ENCODE measurements at regions not wholly inside any gene's neighbourhood (a gene's known extent, or its start where the extent isn't known, plus 50 kb on each side); places are given as distances from the start of the nearest gene placed in this dataset.
"Not testable (repeated sequence)": the region's sequence is repeated elsewhere in the genome, so short reads cannot be mapped to it uniquely, and the experiment has no call there.

DNA sequence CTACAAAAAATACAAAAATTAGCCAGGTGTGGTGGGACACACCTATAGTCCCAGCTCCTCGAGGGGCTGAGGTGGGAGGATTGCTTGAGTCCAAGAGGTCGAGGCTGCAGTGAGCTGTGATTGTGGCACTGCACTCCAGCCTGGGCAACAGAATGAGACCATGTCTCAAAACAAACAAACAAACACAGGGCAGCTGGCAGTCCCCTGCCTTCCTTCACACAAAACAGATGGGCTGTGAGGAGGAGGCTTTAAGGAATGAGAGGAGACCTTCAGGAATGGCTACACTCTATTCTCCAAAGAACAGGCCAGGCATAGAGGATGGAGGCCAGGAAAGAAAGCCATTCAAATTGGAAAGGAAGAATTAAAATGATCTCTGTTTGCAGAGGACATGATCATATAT is 65.6 kb upstream of the MAML3 start:
- no peak for DNase-seq (ENCODE audit: low read depth in 4 of 4, low spot score in 2 of 4)

DNA sequence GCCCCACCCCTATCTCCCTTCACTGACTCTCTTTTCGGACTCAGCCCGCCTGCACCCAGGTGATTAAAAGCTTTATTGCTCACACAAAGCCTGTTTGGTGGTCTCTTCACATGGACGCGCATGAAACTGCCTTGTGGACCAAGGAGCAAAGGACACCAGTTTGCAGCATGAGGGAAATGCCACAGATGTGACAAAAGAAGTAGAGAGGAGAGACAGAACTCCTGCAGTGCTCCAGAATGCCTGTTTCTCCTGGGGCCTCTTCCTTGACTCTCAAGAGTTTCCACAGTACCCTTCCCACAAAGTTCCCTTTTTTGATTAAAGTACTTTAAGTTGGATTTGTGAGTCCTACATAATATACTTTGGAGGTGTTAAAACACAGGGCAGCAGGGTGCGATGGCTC is 65.1 kb upstream of the MAML3 start:
- not testable (repeated sequence) for DNase-seq (ENCODE audit: low read depth in 4 of 4, low spot score in 2 of 4)

DNA sequence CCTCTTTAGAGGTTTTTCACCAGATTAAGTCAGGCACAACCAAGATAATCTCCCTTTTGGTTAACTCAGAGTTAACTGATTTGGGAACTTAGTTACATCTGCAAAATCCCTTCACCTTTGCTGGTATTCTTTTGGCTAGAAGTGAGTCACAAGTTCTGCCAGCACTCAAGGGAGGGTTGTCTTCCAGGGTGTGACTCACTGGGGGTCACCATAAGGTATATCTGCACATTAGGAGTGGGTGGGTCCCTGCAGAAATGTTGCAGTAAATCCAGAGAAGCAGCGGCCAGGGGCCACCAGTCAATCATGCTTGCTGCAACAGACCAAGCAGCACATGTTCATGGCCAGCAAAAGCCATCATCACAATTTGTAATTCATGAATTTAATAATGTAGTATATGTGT is 59.8 kb upstream of the MAML3 start:
- no peak for DNase-seq (ENCODE audit: low read depth in 4 of 4, low spot score in 2 of 4)

DNA sequence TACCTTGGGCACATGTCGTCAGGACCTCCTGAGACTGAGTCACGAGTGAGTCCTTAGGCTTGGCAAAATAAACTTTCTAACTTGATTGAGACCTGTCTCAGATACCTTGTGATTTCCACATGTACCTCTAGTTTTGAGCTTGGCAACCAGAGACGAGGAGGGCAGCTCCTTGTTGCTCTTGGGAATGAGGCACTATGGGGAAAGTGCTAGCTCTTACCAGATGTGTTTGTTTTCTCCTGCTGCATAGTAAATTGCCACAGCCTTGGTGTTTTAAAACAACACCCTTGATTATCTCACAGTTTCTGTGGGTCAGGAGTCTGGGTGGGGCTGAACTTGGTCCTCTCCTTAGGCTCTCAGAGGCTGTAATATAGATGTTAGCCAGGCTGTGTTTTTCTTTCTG is 59.1 kb upstream of the MAML3 start:
- no peak for DNase-seq (ENCODE audit: low read depth in 4 of 4, low spot score in 2 of 4)

DNA sequence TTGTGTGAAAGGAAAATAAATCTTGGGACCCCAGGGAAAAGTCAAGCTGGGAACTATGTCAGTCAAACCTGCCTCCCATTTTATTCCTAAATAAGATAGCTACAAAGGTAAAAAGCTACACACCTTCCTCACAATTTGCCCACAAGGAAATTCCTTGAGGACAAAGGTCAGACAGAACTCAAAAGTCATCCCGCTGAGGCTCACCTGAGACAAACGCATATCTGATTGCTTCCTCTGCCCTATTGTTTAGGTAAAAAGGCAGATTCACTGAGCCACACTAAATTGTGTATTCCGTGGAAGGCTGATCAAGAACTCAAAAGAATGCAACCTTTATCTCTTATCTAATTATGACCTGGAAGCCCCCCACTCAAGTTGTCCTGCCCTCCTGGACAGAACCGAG is 58.7 kb upstream of the MAML3 start:
- no peak for DNase-seq (ENCODE audit: low read depth in 4 of 4, low spot score in 2 of 4)

DNA sequence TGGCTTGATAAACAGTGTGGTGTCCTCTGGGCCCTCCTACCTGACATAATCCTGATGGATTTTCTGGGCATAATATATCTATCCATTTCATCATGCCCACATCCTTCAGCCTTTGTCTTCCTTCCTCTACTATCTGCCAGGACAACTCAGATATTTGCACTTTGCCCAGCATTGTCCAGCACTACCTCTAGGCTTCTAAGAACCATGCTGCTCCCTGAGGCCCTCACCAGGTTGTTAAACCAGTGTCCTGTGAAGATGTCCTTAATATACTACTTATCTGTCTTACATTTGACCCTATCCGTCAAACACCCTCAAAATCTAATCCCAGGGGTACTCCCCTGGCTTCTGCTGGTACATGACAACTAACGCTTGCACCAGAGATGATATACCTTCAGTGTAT is 58.2 kb upstream of the MAML3 start:
- DNase-seq (ENCODE audit: low read depth in 4 of 4, low spot score in 2 of 4): no peak

DNA sequence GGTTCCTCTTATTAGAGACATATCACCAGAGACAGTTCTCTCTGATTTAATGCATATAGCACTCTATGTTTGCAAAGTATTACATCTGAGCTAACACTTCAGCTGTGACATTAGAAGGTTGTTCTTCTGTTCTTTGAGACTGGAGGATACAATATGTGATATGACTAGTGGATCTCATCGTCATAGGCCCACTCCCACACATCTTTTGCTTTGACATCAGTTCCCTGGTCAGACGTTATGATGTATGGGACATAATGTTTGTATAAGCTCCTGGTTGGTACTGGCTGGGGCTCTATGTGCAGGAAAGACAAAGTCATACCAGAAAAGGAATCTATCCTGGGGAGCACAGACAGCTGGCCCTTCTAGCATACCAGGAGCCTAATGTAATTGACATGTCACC is 57.7 kb upstream of the MAML3 start:
- no peak for DNase-seq (ENCODE audit: low read depth in 4 of 4, low spot score in 2 of 4)

DNA sequence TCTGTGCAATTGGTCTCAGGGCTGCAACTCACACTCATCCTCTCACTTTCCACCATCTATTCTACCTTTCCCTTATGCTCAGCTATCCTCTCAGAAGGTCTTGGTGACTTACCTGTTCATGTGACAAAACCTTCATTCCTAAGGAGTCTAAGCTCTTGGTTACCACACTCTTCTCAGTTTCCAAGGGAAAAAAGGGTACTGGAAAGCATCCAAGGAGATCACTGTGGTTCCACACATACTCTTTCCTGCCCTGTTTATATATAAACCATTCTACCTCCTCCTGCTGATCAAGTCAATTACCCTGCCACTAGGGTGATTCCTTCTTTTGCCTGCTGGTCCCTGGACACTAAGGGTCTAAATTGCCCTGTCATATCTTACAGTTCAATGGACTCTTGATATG is 57.2 kb upstream of the MAML3 start:
- DNase-seq (ENCODE audit: low read depth in 4 of 4, low spot score in 2 of 4): no peak

DNA sequence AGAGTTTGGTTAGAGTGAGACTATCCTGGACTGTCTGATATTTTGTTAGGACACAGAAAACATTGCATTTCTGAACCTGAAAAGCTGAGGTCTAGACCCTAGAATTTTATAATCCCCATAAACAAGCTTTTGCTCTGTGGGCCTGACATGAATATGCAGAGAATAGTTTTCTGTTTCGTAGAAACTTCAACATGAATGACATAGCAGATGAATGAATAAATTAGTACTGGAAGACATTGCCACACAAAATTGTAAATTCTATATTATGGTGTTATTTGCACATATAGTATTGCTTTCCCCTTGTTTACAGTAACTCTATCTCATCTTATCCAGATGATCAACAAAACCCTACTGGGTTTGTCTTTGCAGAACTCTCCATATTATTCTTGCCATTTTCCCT is 54.9 kb upstream of the MAML3 start:
- DNase-seq (ENCODE audit: low read depth in 4 of 4, low spot score in 2 of 4): no peak
